GM18909 (cell line): ENCODE measurements at regions not wholly inside any gene's neighbourhood (a gene's known extent, or its start where the extent isn't known, plus 50 kb on each side); places are given as distances from the start of the nearest gene placed in this dataset.

Experiments
- ATAC-seq: cut with Tn5 transposase; IDR thresholded peaks from one replicate; pipeline ENCODE4 v1.9.1; 2021; ENCODE audit warnings: mild to moderate bottlenecking; ENCODE audit not compliant: unreplicated experiment, poor library complexity

DNA sequence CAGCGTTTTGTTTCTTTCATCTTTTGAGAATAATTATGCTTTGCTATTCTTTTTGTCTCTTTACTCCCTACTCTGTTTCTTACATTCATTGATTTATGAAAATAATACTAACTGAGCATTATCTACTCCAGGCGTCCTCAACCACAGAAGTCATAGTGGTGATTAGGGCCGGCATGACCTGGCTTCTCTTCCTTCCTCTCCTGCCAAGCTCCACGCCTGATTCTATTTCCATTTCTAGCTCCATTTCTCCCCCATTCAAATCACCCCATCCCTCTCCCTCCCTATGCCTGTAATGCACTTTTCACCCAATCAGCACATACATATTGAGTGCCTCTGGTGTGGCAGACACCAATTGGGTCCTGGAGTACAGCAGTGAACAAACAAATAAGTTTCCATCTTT, 183.2 kb upstream of the GPR12 start:
- ATAC-seq: no peak

DNA sequence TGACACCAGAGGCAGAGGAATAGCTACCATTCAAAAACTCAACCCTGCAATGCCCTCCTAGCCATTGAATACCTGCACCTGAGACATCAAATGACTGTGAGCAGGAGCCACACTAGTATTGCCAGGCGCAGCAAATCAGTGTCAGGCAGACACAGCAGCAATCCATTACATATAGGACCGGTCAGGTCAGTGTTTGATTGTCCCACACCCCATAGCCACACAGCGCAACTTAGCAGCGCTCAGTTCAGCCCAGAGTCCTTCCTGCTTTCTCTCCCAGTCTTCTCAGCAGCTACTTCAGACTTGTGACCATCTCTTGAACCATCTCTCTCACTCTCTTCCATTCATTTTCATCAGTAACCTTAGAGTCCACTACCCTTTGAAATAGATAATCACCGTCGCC, 181.6 kb upstream of the GPR12 start:
- no peak for ATAC-seq

GRCh38 chr13:26941345-26942174, 181.0 kb upstream of the GPR12 start:
- ATAC-seq: no peak

DNA sequence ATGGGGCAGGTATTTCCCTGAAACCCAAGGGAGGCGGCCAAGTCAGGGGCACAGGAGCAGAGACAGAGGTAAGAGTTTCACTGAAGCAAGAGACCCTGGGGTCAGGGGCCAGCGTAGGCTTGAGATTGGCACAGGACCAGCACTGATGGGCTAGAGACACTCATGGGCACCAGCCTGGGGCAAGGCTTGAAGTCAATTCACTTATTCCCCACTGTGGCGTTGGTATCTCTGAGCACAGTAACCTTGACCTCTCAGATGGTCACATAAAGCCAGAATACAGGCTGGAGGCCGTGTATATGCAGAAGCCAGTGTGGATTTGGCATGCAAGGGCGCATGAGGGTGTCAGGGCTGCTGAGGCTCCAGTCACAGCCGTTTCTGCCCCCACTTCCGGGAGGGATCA, 173.5 kb upstream of the GPR12 start:
- ATAC-seq: no peak

DNA sequence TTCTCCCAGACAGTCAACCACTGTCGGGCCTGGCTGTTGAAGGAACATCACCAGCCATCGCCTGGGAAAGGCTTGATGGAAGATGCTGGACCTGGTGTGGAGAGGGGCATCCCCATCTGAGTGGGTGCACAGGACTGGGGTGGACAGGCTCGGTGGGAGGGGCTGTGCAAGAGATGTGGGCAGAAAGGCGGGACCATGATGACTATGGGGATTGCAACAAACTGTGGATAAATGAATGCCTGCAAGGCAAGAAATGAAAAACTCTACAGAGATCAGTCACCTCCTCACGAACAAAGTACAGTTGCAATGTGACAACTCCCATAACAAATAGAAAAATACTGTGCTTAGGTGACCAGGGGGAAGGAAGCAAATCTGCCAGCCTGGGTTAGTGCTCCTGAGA, 171.9 kb upstream of the GPR12 start:
- no peak for ATAC-seq

GRCh38 chr13:26929971-26930730, 169.6 kb upstream of the GPR12 start:
- no peak for ATAC-seq

DNA sequence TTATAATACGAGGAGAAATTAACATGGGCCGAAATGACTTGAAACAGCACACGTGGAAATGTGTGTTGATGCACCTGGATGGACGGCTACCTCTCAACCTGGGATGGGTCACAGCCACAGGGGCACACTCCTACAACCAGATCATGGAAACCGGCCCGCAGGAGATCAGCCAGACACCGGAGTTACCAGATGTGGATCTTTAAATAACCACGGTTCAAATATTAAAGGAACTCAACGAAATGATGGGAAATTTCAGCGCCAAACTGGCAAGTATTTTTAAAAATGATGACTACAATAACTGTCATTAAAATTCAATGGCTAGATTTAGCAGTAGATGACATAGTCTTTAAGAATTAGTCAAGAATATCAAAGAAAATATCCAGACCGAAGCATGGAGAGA, 166.9 kb upstream of the GPR12 start:
- ATAC-seq: no peak

- ATAC-seq: no peak
Measured at GRCh38 chr13:26926371-26926770, 165.8 kb upstream of the GPR12 start.

DNA sequence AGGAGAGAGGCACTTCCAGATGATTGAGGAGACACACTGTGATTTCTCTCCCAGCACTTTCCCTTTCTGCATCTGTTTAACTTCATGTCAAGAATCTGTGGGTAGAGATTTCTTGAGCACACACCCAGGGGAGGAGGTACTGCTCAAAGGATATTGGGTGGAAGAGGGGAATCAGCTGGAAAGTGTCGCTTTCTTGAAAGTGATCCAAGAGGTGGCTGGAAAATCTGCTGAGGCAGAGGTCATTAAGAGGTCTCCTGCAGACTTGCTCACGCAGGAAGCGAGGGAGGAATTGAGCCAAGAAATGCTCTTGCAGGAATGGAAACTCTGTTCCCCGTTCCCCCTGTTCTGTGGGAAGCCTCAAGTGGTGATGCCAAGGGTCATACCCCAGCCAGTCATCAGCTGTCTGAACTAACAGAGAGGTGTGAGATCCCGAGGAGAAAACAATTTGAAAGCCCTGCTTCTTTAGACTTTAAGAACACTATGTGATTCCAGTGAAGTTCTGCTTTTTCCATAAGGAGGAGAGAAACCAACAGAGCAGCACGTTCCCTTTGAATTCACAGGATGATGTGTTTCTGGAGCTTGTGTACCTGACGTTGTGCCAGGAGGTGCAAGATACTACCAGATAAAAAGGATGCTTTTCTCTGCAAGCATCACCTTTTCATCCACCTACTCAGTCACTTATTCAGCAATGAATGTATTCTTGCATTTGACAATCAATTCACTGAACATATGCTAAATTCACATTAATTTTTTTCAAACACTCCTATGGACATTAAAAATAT, 163.4 kb upstream of the GPR12 start:
- ATAC-seq: no peak

DNA sequence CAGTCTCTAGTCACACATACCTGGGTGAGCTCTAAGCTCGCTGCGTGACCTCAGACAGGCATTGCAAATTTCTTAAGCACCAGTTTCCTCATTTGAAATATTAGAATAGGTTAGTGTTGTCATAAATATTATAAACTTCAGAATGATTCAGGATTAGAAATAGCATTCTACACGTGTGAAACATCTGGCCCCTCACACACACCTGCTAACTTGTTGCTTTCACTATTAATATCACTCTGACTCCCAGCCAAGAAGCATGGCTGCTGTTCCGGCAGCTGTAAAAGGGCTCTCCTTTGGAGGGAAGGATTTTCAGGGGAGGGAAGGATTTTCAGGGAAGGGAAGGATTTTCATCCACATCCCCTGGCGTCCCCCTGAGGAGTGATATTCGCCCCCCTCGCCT, 161.3 kb upstream of the GPR12 start:
- ATAC-seq: no peak

GRCh38 chr13:26920614-26921355, 160.2 kb upstream of the GPR12 start:
- no peak for ATAC-seq

GRCh38 chr13:26919732-26920131, 159.1 kb upstream of the GPR12 start:
- ATAC-seq: no peak

GRCh38 chr13:26919311-26919710, 158.7 kb upstream of the GPR12 start:
- no peak for ATAC-seq

- peak; percentile 64 for ATAC-seq
Measured at GRCh38 chr13:26914624-26915023, 154.0 kb upstream of the GPR12 start.

DNA sequence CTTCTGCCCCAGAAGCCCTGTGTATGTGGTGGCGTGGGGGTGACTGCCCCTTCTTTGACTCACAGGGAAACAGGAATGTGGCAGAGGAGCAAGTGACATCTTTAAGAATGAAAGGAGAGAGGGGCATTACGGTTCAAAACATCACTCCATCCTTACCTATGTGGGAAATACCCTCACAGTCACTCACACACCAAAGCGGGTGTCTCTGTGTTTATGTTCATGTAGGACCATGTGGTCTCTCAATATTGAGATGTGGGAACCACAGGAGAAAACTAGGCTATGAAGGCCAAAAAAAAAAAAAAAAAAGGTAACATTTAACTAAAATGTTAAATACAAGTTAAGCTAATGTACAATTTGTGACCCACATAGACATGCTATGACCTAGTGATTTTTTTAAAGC, 153.6 kb upstream of the GPR12 start:
- ATAC-seq: no peak

GRCh38 chr13:26910754-26911465, 150.3 kb upstream of the GPR12 start:
- ATAC-seq: no peak

DNA sequence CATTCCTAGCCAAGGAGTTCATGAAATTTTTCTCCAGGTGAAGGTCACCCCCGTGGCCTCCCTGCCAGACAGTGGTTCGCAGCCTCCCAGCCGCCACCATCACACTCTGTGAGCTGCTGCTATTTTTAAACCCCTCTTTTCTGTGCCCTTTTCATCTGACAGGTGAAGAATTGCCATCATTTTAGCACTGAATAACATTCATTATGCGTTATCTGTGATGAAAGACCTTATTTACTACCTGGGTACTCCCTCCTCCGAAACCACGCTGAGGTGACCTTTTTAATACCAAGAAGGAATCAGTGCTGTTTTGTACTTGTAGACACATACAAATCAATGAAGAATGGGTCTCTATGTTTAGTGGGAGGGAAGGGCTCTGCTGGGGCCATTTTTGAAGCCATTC, 148.9 kb upstream of the GPR12 start:
- ATAC-seq: no peak

- ATAC-seq: no peak
Measured at GRCh38 chr13:26908126-26908525, 147.5 kb upstream of the GPR12 start.

DNA sequence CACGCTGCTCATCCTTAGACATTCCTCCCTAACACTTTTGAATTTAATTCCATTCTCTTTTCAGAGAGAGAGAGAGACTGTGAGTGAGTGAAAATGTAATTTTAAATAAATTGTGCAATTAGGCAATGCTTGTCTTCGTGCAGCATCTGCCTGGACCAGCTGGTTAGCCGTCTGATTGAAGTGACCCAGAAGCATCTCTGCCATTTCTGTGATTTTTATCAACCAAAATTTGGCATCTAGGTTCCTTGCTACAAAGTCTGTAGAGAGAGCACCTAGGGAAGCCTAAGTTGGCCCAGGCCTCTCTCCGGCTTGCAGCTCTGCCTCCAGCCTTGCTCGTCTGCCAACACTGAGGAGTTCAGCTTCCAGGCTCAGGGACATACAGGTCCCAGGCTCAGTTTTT, 138.6 kb upstream of the GPR12 start:
- ATAC-seq: no peak
